Liver (tissue), 8 donors: ENCODE measurements at regions not wholly inside any gene's neighbourhood (a gene's known extent, or its start where the extent isn't known, plus 50 kb on each side); places are given as distances from the start of the nearest gene placed in this dataset.

Experiments
- DNase-seq: peaks from one replicate; pipeline ENCODE4 v3.0.0-alpha.2; 2017; ENCODE audit warnings: low spot score
- H3K27ac ChIP-seq, 2 donors: one replicate each; pipeline ENCODE4 v1.7.0; 2013; ENCODE audit warnings: inconsistent platforms in 2 of 2, low read length in 2 of 2, control low read depth in 1 of 2, low read depth in 1 of 2, mild to moderate bottlenecking in 1 of 2
- H3K27me3 ChIP-seq, 4 donors: one replicate each; pipeline versions ENCODE4 v1.6.1 to v1.7.0; 2013; ENCODE audit warnings: low read length in 3 of 4, inconsistent platforms in 1 of 4, mild to moderate bottlenecking in 1 of 4, moderate library complexity in 1 of 4; ENCODE audit not compliant: control insufficient read depth in 4 of 4, insufficient read depth in 4 of 4
- H3K36me3 ChIP-seq, 4 donors: one replicate each; pipeline versions ENCODE4 v1.6.1 to v1.7.0; 2013; ENCODE audit warnings: low read length in 3 of 4, mild to moderate bottlenecking in 3 of 4, low read depth in 1 of 4, moderate library complexity in 1 of 4; ENCODE audit not compliant: control insufficient read depth in 4 of 4, insufficient read depth in 3 of 4
- H3K4me1 ChIP-seq, 4 donors: one replicate each; pipeline versions ENCODE4 v1.6.1 to v1.7.0; 2013; ENCODE audit warnings: low read length in 3 of 4, mild to moderate bottlenecking in 3 of 4, moderate library complexity in 1 of 4; ENCODE audit not compliant: control insufficient read depth in 4 of 4, insufficient read depth in 4 of 4
- H3K4me3 ChIP-seq, 3 donors: one replicate each; pipeline versions ENCODE4 v1.6.1 to v1.7.0; 2013; ENCODE audit warnings: low read length in 3 of 3, control low read depth in 1 of 3, low read depth in 1 of 3, mild to moderate bottlenecking in 1 of 3
- H3K9ac ChIP-seq, 2 donors: one replicate each; pipeline ENCODE4 v1.7.0; 2013; ENCODE audit warnings: low read length in 2 of 2, mild to moderate bottlenecking in 2 of 2, moderate library complexity in 2 of 2, control low read depth in 1 of 2, low read depth in 1 of 2
- H3K9me3 ChIP-seq, 4 donors: one replicate each; pipeline versions ENCODE4 v1.6.1 to v1.7.0; 2013; ENCODE audit warnings: low read length in 3 of 4; ENCODE audit not compliant: control insufficient read depth in 4 of 4
- FOXA2 ChIP-seq: IDR thresholded peaks from 2 replicates; pipeline ENCODE4 v1.6.1; 2016; ENCODE audit warnings: antibody characterized with exemption
- GABPA ChIP-seq, 2 donors: IDR thresholded peaks in 1 of 2; conservative IDR thresholded peaks in 1 of 2; 2 replicates each; pipeline ENCODE4 v1.6.1; 2016; ENCODE audit warnings: antibody characterized with exemption in 2 of 2, mild to moderate bottlenecking in 1 of 2, moderate library complexity in 1 of 2
- HNF4A ChIP-seq, 2 donors: conservative IDR thresholded peaks; 2 replicates each; pipeline ENCODE4 v1.6.1; 2016; ENCODE audit warnings: antibody characterized with exemption in 2 of 2, mild to moderate bottlenecking in 2 of 2
- NR2F2 ChIP-seq: IDR thresholded peaks from 2 replicates; pipeline ENCODE4 v1.6.1; 2016; ENCODE audit warnings: antibody characterized with exemption
- RAD21 ChIP-seq, 2 donors: IDR thresholded peaks; 2 replicates each; pipeline ENCODE4 v1.6.1; 2016; ENCODE audit warnings: antibody characterized with exemption in 2 of 2, mild to moderate bottlenecking in 2 of 2
- RXRA ChIP-seq, 2 donors: IDR thresholded peaks; 2 replicates each; pipeline ENCODE4 v1.6.1; 2017 to 2018; ENCODE audit warnings: antibody characterized with exemption in 2 of 2, mild to moderate bottlenecking in 1 of 2
- SP1 ChIP-seq: IDR thresholded peaks from 2 replicates; pipeline ENCODE4 v1.6.1; 2018; ENCODE audit warnings: antibody characterized with exemption, mild to moderate bottlenecking
- TAF1 ChIP-seq: conservative IDR thresholded peaks from 2 replicates; pipeline ENCODE4 v1.6.1; 2016; ENCODE audit warnings: antibody characterized with exemption, mild to moderate bottlenecking
- YY1 ChIP-seq: IDR thresholded peaks from 2 replicates; pipeline ENCODE4 v1.6.1; 2016; ENCODE audit warnings: antibody characterized with exemption, mild to moderate bottlenecking
- WGBS: extraction: QIAGEN DNeasy Blood & Tissue Kit; methylation state at CpG from one replicate; pipeline ENCODE4 v1.1.7; 2013; 5-methylcytosine and 5-hydroxymethylcytosine counted together
- TF ChIP-seq, protein P1 (sequence below): IDR thresholded peaks from 2 replicates; pipeline ENCODE4 v1.6.1; 2016; ENCODE audit warnings: antibody characterized with exemption
- TF ChIP-seq, protein P2 (sequence below): IDR thresholded peaks from 2 replicates; pipeline ENCODE4 v1.6.1; 2016; ENCODE audit warnings: antibody characterized with exemption
- TF ChIP-seq, protein P3 (sequence below): IDR thresholded peaks from 2 replicates; pipeline ENCODE4 v1.6.1; 2016; ENCODE audit warnings: antibody characterized with exemption, mild to moderate bottlenecking
- TF ChIP-seq, protein P4 (sequence below): fragments of 150-350 bp; IDR thresholded peaks from 2 replicates; pipeline ENCODE4 v1.5.1; 2017; ENCODE audit warnings: improper control_type of control experiment, low read depth, low read length; ENCODE audit not compliant: missing input control
- donor health status: healthy.
- donor health status: healthy.
- donor health status: healthy.
- donor health status: healthy.
- donor health status: healthy.

DNA sequence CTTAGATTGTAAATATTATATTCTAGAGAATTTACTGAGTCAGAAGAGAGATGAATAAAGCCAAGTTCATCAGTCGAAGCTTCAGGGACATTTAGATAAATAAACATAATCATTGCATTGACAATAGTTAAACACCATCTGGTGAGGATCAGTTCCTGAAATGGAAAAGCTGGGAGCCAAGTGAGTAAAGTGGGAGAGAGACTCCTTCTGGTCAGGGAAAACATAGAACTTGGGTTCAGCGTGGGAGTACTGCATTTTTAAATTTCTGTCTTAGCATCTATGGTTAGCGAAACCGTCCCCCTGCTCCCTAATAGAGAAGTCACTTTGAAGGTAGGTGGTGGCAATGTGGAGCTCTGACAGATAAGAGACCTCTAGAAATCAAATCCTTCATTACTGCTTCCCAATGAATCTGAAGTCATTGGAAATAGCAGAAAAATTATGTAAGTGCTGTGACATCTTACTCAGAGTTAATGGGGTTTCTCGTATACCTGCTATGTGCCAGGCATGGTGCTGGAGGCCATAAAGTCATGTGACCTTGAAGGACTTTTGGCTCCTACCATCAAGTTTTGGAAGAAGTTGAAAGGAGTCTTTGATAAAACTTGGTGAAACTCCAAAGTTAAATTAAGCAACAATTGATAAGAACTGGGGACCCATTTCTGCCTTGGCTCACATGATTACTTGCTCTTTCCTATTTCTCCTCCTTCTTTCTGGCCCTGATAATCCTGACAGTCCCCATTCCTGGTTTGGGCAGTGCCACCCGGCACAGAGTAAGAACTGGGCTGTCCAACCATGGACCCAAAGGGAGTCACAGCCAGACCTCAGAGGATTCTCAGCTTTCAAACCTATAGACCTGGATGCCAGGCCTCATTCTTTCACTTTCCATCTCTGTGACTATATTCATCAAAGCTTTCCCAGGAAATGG lies 211.2 kb downstream of the C7orf25 start:
- 69% methylated on average over 6 of the region's 6 CpGs for WGBS
- H3K4me3 ChIP-seq = no peak overlapping the region
- TF ChIP-seq NR2F2 (peak; percentile 24), RAD21 (IDR thresholded peaks at IDR 0.05) (peak in 1 of 2 donors; percentile 6), FOXA2 (no peak)
- TF ChIP-seq, protein P1, sequence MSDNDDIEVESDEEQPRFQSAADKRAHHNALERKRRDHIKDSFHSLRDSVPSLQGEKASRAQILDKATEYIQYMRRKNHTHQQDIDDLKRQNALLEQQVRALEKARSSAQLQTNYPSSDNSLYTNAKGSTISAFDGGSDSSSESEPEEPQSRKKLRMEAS = no peak
- TF ChIP-seq, protein P2, sequence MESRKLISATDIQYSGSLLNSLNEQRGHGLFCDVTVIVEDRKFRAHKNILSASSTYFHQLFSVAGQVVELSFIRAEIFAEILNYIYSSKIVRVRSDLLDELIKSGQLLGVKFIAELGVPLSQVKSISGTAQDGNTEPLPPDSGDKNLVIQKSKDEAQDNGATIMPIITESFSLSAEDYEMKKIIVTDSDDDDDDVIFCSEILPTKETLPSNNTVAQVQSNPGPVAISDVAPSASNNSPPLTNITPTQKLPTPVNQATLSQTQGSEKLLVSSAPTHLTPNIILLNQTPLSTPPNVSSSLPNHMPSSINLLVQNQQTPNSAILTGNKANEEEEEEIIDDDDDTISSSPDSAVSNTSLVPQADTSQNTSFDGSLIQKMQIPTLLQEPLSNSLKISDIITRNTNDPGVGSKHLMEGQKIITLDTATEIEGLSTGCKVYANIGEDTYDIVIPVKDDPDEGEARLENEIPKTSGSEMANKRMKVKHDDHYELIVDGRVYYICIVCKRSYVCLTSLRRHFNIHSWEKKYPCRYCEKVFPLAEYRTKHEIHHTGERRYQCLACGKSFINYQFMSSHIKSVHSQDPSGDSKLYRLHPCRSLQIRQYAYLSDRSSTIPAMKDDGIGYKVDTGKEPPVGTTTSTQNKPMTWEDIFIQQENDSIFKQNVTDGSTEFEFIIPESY = no peak
- no peaks in the 10 kb centered on the region for H3K4me1 ChIP-seq
- no peaks in the 10 kb centered on the region for H3K36me3 ChIP-seq
- peaks cover 0 to 2% (median 0%) of the 10 kb centered on the region in 4 donors for H3K27me3 ChIP-seq
- no peaks in the 10 kb centered on the region for H3K9me3 ChIP-seq
- H3K9ac ChIP-seq = no peak overlapping the region
- H3K27ac ChIP-seq = no peak overlapping the region
- no peak for DNase-seq

DNA sequence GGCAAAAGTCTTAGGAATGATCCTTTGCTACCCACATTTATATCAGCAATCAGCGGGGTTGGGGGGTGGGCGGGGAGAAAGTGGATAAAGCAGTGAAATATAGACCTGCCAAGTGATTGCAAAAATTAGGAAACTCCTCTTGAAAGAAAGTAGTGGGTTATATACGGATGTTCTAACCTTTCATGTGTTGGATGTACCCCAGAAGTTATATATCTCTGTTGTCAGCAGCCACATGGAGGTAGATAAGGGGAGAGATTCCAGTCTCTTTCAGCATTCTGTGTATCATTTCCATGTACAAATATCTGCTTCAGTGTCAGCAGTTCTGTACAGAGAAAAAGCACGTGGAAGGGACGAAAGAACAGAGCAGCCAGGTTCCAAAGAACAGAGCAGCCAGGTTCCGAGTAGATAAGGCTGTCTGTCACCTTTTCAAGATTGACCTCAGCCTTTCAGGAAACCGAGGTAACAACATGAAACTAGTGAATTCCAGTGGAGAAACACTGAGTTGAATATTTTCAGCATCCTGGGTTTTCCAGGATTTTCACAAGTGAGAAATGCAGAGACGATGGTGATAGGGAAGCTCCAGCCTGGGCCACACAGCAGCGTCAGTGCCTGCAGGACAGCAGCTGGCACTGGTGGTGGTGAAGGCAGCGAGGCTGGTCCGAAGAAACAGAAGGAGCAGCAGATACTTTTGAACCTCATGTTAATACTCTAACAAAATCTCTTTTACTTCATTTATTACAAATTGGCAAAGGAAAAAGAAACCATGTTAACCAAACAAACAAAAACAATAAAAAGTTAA lies 212.3 kb downstream of the C7orf25 start:
- TF ChIP-seq RXRA (IDR thresholded peaks at IDR 0.05) (no peak), YY1 (no peak), NR2F2 (no peak), SP1 (no peak), TAF1 (no peak), RAD21 (IDR thresholded peaks at IDR 0.05) (no peak), HNF4A (conservative IDR thresholded peaks at IDR 0.05) (no peak), GABPA (IDR thresholded peaks at IDR 0.05 in 1 of 2, conservative IDR thresholded peaks at IDR 0.05 in 1 of 2) (no peak)
- TF ChIP-seq, protein P3, sequence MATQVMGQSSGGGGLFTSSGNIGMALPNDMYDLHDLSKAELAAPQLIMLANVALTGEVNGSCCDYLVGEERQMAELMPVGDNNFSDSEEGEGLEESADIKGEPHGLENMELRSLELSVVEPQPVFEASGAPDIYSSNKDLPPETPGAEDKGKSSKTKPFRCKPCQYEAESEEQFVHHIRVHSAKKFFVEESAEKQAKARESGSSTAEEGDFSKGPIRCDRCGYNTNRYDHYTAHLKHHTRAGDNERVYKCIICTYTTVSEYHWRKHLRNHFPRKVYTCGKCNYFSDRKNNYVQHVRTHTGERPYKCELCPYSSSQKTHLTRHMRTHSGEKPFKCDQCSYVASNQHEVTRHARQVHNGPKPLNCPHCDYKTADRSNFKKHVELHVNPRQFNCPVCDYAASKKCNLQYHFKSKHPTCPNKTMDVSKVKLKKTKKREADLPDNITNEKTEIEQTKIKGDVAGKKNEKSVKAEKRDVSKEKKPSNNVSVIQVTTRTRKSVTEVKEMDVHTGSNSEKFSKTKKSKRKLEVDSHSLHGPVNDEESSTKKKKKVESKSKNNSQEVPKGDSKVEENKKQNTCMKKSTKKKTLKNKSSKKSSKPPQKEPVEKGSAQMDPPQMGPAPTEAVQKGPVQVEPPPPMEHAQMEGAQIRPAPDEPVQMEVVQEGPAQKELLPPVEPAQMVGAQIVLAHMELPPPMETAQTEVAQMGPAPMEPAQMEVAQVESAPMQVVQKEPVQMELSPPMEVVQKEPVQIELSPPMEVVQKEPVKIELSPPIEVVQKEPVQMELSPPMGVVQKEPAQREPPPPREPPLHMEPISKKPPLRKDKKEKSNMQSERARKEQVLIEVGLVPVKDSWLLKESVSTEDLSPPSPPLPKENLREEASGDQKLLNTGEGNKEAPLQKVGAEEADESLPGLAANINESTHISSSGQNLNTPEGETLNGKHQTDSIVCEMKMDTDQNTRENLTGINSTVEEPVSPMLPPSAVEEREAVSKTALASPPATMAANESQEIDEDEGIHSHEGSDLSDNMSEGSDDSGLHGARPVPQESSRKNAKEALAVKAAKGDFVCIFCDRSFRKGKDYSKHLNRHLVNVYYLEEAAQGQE = no peak
- TF ChIP-seq, protein P1 = no peak
- TF ChIP-seq, protein P4, sequence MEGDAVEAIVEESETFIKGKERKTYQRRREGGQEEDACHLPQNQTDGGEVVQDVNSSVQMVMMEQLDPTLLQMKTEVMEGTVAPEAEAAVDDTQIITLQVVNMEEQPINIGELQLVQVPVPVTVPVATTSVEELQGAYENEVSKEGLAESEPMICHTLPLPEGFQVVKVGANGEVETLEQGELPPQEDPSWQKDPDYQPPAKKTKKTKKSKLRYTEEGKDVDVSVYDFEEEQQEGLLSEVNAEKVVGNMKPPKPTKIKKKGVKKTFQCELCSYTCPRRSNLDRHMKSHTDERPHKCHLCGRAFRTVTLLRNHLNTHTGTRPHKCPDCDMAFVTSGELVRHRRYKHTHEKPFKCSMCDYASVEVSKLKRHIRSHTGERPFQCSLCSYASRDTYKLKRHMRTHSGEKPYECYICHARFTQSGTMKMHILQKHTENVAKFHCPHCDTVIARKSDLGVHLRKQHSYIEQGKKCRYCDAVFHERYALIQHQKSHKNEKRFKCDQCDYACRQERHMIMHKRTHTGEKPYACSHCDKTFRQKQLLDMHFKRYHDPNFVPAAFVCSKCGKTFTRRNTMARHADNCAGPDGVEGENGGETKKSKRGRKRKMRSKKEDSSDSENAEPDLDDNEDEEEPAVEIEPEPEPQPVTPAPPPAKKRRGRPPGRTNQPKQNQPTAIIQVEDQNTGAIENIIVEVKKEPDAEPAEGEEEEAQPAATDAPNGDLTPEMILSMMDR = no peak
- H3K27ac ChIP-seq = no peak overlapping the region
- DNase-seq = no peak

More for the DNA sequence above, 212.3 kb downstream of the C7orf25 start:
- peaks cover 0 to 2% (median 0%) of the 10 kb centered on the region in 4 donors for H3K27me3 ChIP-seq
- H3K4me3 ChIP-seq = no peak overlapping the region
- no peak overlapping the region for H3K9ac ChIP-seq
- no peaks in the 10 kb centered on the region for H3K4me1 ChIP-seq
- 58% methylated on average over 11 of the region's 11 CpGs for WGBS
- no peaks in the 10 kb centered on the region for H3K9me3 ChIP-seq
- H3K36me3 ChIP-seq = no peaks in the 10 kb centered on the region
